SW 1271 (cell line): ENCODE measurements at regions not wholly inside any gene's neighbourhood (a gene's known extent, or its start where the extent isn't known, plus 50 kb on each side); places are given as distances from the start of the nearest gene placed in this dataset.

Experiments used
- DNase-seq, 2 experiments: peaks; one replicate each; lab custom pipeline; 2025; lab: John Stamatoyannopoulos, UW

- no peak for DNase-seq
Measured at GRCh38 chr1:38258085-38258627, 211.6 kb upstream of the POU3F1 start.

- no peak for DNase-seq
Measured at GRCh38 chr1:38257374-38257773, 210.8 kb upstream of the POU3F1 start.

- DNase-seq, result no peak
Measured at GRCh38 chr1:38256072-38256471, 209.5 kb upstream of the POU3F1 start.

GRCh38 chr1:38253314-38253713, 206.7 kb upstream of the POU3F1 start:
- no peak for DNase-seq

- no peak for DNase-seq
Measured at GRCh38 chr1:38250356-38250755, 203.8 kb upstream of the POU3F1 start.

- DNase-seq, result no peak
Measured at GRCh38 chr1:38249001-38249400, 202.4 kb upstream of the POU3F1 start.

- no peak for DNase-seq
Measured at GRCh38 chr1:38246955-38247952, 200.7 kb upstream of the POU3F1 start.

GRCh38 chr1:38244218-38244845, 197.7 kb upstream of the POU3F1 start:
- no peak for DNase-seq

GRCh38 chr1:38243106-38243505, 196.5 kb upstream of the POU3F1 start:
- no peak for DNase-seq

GRCh38 chr1:38242506-38242905, 195.9 kb upstream of the POU3F1 start:
- DNase-seq, result no peak

GRCh38 chr1:38241594-38242334, 195.2 kb upstream of the POU3F1 start:
- no peak for DNase-seq

GRCh38 chr1:38240618-38241017, 194.0 kb upstream of the POU3F1 start:
- DNase-seq, result no peak

- DNase-seq, result no peak
Measured at GRCh38 chr1:38239258-38239835, 192.8 kb upstream of the POU3F1 start.

- no peak for DNase-seq
Measured at GRCh38 chr1:38238294-38238693, 191.7 kb upstream of the POU3F1 start.

- DNase-seq, result no peak
Measured at GRCh38 chr1:38235705-38236104, 189.1 kb upstream of the POU3F1 start.

GRCh38 chr1:38231941-38232340, 185.3 kb upstream of the POU3F1 start:
- DNase-seq, result no peak

GRCh38 chr1:38228718-38229117, 182.1 kb upstream of the POU3F1 start:
- DNase-seq, result no peak

GRCh38 chr1:38225745-38226144, 179.2 kb upstream of the POU3F1 start:
- DNase-seq, result no peak

- DNase-seq, result no peak
Measured at GRCh38 chr1:38223391-38223790, 176.8 kb upstream of the POU3F1 start.

GRCh38 chr1:38222891-38223290, 176.3 kb upstream of the POU3F1 start:
- DNase-seq, result no peak

- no peak for DNase-seq
Measured at GRCh38 chr1:38221006-38221649, 174.5 kb upstream of the POU3F1 start.
